Kasumi-1 (cell line): ENCODE measurements at regions not wholly inside any gene's neighbourhood (a gene's known extent, or its start where the extent isn't known, plus 50 kb on each side); places are given as distances from the start of the nearest gene placed in this dataset.

Source experiments
- DNase-seq, 2 experiments: peaks; one replicate each; lab custom pipeline; 2025; lab: John Stamatoyannopoulos, UW

DNA sequence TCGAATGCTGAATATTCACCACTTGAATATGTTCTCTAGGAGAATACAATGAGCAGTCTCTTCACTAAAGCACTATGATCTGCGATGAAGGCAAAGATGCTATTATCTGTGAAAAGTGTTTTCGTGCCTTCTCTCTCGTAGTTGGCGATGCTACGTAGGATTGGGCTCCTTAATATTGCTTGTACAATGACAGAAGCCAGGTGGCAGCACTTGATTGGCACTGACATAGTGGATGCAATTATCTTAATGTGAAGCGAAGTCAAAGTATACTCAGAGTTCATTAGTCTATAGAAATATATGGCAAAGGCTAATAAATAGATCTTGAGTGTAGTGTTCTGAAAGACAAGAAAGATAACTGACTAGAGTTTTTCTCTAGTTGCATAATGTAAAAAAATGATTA lies 1135.7 kb upstream of the AGA start:
- peak in 1 of 2 experiments; percentile 37 for DNase-seq

DNA sequence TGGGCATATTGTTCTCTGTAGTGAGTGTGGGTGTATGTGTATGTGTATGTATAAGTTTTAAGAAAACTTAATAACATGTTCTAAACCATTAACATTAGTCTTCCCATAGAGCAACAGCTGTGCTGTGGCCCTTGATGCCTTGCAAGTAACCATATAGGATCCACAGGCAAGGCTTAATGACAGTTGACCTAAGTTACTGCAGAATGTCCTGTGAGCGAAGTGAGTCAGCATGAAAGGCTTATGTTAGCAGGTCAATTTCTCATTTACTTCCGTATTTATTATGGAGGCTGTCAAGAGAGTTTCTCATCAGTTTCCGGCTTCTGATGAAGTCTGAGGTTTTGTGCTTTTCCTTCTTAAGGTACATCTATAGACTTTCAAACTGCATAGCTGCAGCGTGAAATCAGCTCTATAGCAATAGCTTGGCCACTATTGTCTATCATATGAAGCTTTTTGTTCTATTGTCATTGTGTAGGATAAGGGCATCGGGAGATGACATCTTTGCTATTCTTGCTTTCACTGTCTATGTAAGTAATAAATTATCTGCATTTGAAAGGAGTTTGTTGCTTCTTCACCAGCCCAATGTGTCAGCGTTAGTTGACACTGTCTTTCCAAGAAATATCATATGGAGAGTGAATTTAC lies 1153.4 kb upstream of the AGA start:
- DNase-seq: no peak

DNA sequence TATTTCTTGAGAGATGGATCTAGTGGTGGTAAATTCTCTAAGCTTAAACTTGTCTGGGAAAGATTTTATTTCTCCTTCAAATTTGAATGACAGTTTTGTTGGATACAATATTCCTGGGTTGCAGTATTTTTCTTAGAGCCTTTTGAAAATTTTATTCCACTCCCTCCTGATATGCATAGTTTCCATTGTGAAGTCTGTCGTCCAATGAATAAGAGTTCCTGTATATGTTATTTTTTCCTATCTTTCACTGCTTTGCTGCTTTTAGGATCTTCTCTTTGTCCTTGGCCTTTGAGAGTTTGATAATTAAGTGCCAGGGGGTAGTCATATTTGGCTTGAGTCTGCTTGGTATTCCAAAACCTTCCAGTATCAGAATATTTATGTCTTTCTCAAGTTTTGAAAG lies 1156.4 kb upstream of the AGA start:
- DNase-seq: peak in 1 of 2 experiments; percentile 3

GRCh38 chr4:178599521-178599920 lies 1157.3 kb upstream of the AGA start:
- DNase-seq: no peak

DNA sequence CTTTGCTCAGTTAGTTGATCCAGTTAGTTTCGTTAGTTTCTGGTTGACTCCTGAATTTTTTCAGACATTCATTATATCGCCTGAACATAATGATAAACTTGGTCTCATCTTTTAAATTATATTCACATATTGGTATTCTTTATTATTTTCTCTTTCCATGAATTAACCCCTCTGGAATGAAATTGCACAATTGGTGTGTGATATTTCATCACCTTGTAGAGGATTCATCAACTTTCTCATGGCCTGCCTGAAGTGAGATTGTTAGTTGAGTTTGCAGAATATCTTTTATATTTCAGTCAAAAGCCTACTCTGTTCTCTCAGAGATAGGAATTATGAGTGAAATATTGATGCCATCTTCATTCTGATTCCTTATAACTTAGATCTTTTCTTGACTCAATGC lies 1160.6 kb upstream of the AGA start:
- no peak for DNase-seq

DNA sequence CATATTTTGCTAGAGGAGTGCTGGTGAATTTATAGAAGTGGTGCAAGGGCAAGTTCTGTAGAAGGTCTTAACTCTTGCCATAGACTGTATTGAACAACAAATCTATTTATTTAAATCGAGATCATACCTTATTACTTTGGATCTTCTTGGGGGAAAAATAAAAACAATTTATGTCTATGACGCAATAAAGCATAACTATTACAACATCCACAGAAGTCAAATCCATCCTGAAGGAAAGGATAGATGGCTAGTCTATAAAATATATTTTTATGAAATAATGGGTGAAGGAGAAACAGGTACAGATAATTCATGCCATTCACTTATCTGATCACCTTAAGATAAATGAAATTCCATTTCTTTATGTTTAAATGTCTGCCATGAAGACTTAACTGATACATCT lies 1168.8 kb upstream of the AGA start:
- no peak for DNase-seq

DNA sequence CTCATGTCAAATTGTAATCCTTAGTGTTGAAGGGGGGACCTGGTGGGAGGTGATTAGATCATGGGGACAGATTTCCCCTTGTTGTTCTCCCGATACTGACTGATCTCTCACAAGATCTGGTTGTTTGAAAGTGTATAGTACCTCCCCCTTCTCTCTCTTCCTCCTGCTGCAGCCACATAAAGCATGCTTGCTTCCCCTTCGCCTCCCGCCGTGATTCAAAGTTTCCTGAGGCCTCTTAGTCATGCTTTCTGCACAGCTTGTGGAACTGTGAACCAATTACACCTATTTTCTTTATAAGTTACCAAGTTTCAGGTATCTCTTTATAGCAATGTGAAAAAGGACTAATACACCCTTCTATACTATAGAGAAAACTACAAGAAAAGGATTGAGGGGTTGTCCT lies 1170.5 kb upstream of the AGA start:
- no peak for DNase-seq

- DNase-seq: no peak
These were observed 1190.2 kb upstream of the AGA start for GRCh38 chr4:178632415-178632814.

- DNase-seq: no peak
These were observed 1191.0 kb upstream of the AGA start for GRCh38 chr4:178633263-178633662.

GRCh38 chr4:178664621-178665020 lies 1222.4 kb upstream of the AGA start:
- DNase-seq: no peak

GRCh38 chr4:178665916-178666315 lies 1223.7 kb upstream of the AGA start:
- DNase-seq: no peak

- no peak for DNase-seq
These were observed 1229.5 kb upstream of the AGA start for GRCh38 chr4:178671766-178672165.

GRCh38 chr4:178672512-178672911 lies 1230.3 kb upstream of the AGA start:
- DNase-seq: no peak

- no peak for DNase-seq
These were observed 1239.6 kb upstream of the AGA start for GRCh38 chr4:178681871-178682270.

- no peak for DNase-seq
These were observed 1247.7 kb upstream of the AGA start for GRCh38 chr4:178689926-178690325.

- DNase-seq: no peak
These were observed 1251.6 kb upstream of the AGA start for GRCh38 chr4:178693816-178694215.

DNA sequence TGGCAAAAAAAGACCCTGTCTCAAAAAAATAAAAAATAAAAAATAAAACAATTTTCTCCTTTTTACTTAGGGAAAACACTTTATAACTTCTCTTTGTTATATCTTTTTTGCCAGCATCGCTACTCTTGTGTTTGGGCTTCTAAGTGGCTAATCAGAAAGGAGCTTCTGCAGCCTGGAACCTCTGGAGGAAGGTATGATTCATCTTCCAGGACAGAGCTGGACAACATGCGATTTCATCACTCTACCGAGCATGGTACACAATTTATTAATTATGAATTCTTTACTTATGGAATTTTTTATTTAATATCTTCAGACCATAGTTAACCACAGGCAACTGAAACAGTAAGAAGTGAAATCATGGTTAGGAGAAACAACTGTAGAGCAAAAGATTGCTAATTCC lies 1254.3 kb upstream of the AGA start:
- DNase-seq: no peak

DNA sequence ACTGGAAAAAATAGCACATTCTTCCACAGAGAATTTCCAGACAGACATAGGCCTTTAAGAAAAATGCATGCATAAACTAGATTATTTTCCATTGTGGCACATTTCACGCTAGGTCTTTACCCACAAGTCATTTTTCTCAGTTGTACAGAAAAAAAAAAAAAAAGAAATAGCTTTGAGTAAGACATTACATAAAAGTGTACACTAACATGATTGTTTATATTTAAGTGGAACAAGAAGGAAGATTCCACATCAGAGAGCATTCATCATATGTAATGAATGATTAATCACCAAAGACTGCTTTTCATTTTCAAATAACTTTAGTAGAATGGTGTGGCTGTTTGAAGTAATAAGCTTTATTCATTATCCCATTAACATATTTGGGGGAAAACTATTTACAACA lies 1270.2 kb upstream of the AGA start:
- DNase-seq: no peak

DNA sequence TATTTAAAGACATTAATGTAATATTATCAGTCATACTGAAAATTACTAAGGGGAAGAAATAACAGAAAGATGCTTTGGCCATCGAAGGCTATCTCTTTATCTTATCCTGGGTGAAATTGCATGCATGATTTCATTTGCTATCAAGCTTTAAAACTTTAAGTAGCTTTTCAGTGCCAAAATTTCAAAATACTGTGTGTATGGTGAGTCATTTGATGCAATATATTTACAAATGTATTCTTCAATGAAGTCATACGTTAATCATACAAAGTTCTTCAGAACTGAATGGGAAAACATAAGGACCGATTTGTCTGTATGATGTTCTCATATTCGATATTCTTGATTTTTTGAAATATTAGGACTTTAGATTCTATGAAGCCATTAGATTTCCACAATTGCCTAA lies 1295.8 kb upstream of the AGA start:
- no peak for DNase-seq

GRCh38 chr4:178745203-178745602 lies 1303.0 kb upstream of the AGA start:
- DNase-seq: no peak

- DNase-seq: no peak
These were observed 1310.8 kb upstream of the AGA start for GRCh38 chr4:178752954-178753525.

GRCh38 chr4:178778496-178778895 lies 1336.3 kb upstream of the AGA start:
- DNase-seq: no peak

GRCh38 chr4:178781779-178782178 lies 1339.5 kb upstream of the AGA start:
- no peak for DNase-seq

- no peak for DNase-seq
These were observed 1342.3 kb upstream of the AGA start for GRCh38 chr4:178784491-178784890.
